Transverse colon (tissue), 4 donors: ENCODE measurements at regions not wholly inside any gene's neighbourhood (a gene's known extent, or its start where the extent isn't known, plus 50 kb on each side); places are given as distances from the start of the nearest gene placed in this dataset.

Experiments
- CTCF ChIP-seq, 5 experiments: fragments of 200-600 bp in 3 of 5; fragments of 450-650 bp in 2 of 5; sonication (generic) in 3 of 5; IDR thresholded peaks; 1 replicate in 2 of 5; 2 replicates in 3 of 5; pipeline ENCODE4 v1.5.1; 2016 to 2017; ENCODE audit warnings: antibody characterized with exemption in 5 of 5, inconsistent platforms in 3 of 5, mild to moderate bottlenecking in 2 of 5, moderate library complexity in 1 of 5
- POLR2A ChIP-seq: fragments of 450-650 bp; IDR thresholded peaks from one replicate; pipeline ENCODE4 v1.6.1; 2016; ENCODE audit warnings: antibody characterized with exemption, mild to moderate bottlenecking, moderate library complexity
- POLR2AphosphoS5 ChIP-seq, 3 donors: sonication (generic); formaldehyde crosslinking; IDR thresholded peaks; one replicate each; pipeline ENCODE4 v1.6.1; 2016; ENCODE audit warnings: antibody characterized with exemption in 3 of 3

GRCh38 chr17:79294459-79295071, 219.9 kb downstream of the ENGASE start:
- TF ChIP-seq CTCF (IDR thresholded peaks at IDR 0.05), result no peak
- no peak for TF ChIP-seq POLR2A
- no peak for TF ChIP-seq POLR2AphosphoS5 (IDR thresholded peaks at IDR 0.05)
